HEK293 (cell line): ENCODE measurements at regions not wholly inside any gene's neighbourhood (a gene's known extent, or its start where the extent isn't known, plus 50 kb on each side); places are given as distances from the start of the nearest gene placed in this dataset.

Source experiments
- ATF2 ChIP-seq: fragments of 450-650 bp; formaldehyde crosslinking; IDR thresholded peaks from 2 replicates; pipeline ENCODE4 v1.5.1; 2016; ENCODE audit warnings: missing biosample characterization, missing genetic modification characterization, low read depth
- KLF10 ChIP-seq: fragments of 450-650 bp; IDR thresholded peaks from 2 replicates; pipeline ENCODE4 v1.5.1; 2018; ENCODE audit warnings: missing biosample characterization, mild to moderate bottlenecking, missing genetic modification characterization
- PBX3 ChIP-seq: sonication (generic); formaldehyde crosslinking; IDR thresholded peaks from 2 replicates; pipeline ENCODE4 v1.8.1; 2022; ENCODE audit warnings: mild to moderate bottlenecking, moderate library complexity, missing genetic modification reagents
- ZBTB8A ChIP-seq: fragments of 450-650 bp; formaldehyde crosslinking; IDR thresholded peaks from 2 replicates; pipeline ENCODE4 v1.5.1; 2016; ENCODE audit warnings: missing biosample characterization, missing genetic modification characterization
- ZNF549 ChIP-seq: fragments of 450-650 bp; IDR thresholded peaks from 2 replicates; pipeline ENCODE4 v1.5.1; 2018; ENCODE audit warnings: missing biosample characterization, missing genetic modification characterization, mild to moderate bottlenecking, inconsistent platforms, moderate library complexity
- ZNF585B ChIP-seq: fragments of 450-650 bp; formaldehyde crosslinking; IDR thresholded peaks from 2 replicates; pipeline ENCODE4 v1.5.1; 2016; ENCODE audit warnings: missing biosample characterization, missing genetic modification characterization
- ZNF777 ChIP-seq: fragments of 450-650 bp; formaldehyde crosslinking; IDR thresholded peaks from 2 replicates; pipeline ENCODE4 v1.5.1; 2017; ENCODE audit warnings: missing biosample characterization, missing genetic modification characterization, borderline replicate concordance
- TF ChIP-seq, protein P1 (sequence below): fragments of 450-650 bp; formaldehyde crosslinking; IDR thresholded peaks from 2 replicates; pipeline ENCODE4 v1.5.1; 2016; ENCODE audit warnings: missing biosample characterization, missing genetic modification characterization

- TF ChIP-seq ZNF777 (tag by site-specific recombination) (no peak), PBX3 (CRISPR knock-in tag) (no peak), ZNF585B (no peak), KLF10 (no peak), ATF2 (no peak), ZNF549 (tag by site-specific recombination) (no peak), ZBTB8A (tag by site-specific recombination) (no peak)
- TF ChIP-seq, protein P1, sequence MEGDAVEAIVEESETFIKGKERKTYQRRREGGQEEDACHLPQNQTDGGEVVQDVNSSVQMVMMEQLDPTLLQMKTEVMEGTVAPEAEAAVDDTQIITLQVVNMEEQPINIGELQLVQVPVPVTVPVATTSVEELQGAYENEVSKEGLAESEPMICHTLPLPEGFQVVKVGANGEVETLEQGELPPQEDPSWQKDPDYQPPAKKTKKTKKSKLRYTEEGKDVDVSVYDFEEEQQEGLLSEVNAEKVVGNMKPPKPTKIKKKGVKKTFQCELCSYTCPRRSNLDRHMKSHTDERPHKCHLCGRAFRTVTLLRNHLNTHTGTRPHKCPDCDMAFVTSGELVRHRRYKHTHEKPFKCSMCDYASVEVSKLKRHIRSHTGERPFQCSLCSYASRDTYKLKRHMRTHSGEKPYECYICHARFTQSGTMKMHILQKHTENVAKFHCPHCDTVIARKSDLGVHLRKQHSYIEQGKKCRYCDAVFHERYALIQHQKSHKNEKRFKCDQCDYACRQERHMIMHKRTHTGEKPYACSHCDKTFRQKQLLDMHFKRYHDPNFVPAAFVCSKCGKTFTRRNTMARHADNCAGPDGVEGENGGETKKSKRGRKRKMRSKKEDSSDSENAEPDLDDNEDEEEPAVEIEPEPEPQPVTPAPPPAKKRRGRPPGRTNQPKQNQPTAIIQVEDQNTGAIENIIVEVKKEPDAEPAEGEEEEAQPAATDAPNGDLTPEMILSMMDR (tag by site-specific recombination) = no peak
Measured at GRCh38 chr2:241991299-241991698, 121.8 kb downstream of the RTP5 start.
